Liver (tissue), 8 donors: ENCODE measurements at regions not wholly inside any gene's neighbourhood (a gene's known extent, or its start where the extent isn't known, plus 50 kb on each side); places are given as distances from the start of the nearest gene placed in this dataset.

Experiments
- DNase-seq: peaks from one replicate; pipeline ENCODE4 v3.0.0-alpha.2; 2017; ENCODE audit warnings: low spot score
- H3K27ac ChIP-seq, 2 donors: one replicate each; pipeline ENCODE4 v1.7.0; 2013; ENCODE audit warnings: inconsistent platforms in 2 of 2, low read length in 2 of 2, control low read depth in 1 of 2, low read depth in 1 of 2, mild to moderate bottlenecking in 1 of 2
- H3K27me3 ChIP-seq, 4 donors: one replicate each; pipeline versions ENCODE4 v1.6.1 to v1.7.0; 2013; ENCODE audit warnings: low read length in 3 of 4, inconsistent platforms in 1 of 4, mild to moderate bottlenecking in 1 of 4, moderate library complexity in 1 of 4; ENCODE audit not compliant: control insufficient read depth in 4 of 4, insufficient read depth in 4 of 4
- H3K36me3 ChIP-seq, 4 donors: one replicate each; pipeline versions ENCODE4 v1.6.1 to v1.7.0; 2013; ENCODE audit warnings: low read length in 3 of 4, mild to moderate bottlenecking in 3 of 4, low read depth in 1 of 4, moderate library complexity in 1 of 4; ENCODE audit not compliant: control insufficient read depth in 4 of 4, insufficient read depth in 3 of 4
- H3K4me1 ChIP-seq, 4 donors: one replicate each; pipeline versions ENCODE4 v1.6.1 to v1.7.0; 2013; ENCODE audit warnings: low read length in 3 of 4, mild to moderate bottlenecking in 3 of 4, moderate library complexity in 1 of 4; ENCODE audit not compliant: control insufficient read depth in 4 of 4, insufficient read depth in 4 of 4
- H3K4me3 ChIP-seq, 3 donors: one replicate each; pipeline versions ENCODE4 v1.6.1 to v1.7.0; 2013; ENCODE audit warnings: low read length in 3 of 3, control low read depth in 1 of 3, low read depth in 1 of 3, mild to moderate bottlenecking in 1 of 3
- H3K9ac ChIP-seq, 2 donors: one replicate each; pipeline ENCODE4 v1.7.0; 2013; ENCODE audit warnings: low read length in 2 of 2, mild to moderate bottlenecking in 2 of 2, moderate library complexity in 2 of 2, control low read depth in 1 of 2, low read depth in 1 of 2
- H3K9me3 ChIP-seq, 4 donors: one replicate each; pipeline versions ENCODE4 v1.6.1 to v1.7.0; 2013; ENCODE audit warnings: low read length in 3 of 4; ENCODE audit not compliant: control insufficient read depth in 4 of 4
- ATF3 ChIP-seq: IDR thresholded peaks from 2 replicates; pipeline ENCODE4 v1.6.1; 2016; ENCODE audit warnings: antibody characterized with exemption
- CTCF ChIP-seq: fragments of 150-350 bp; IDR thresholded peaks from 2 replicates; pipeline ENCODE4 v1.5.1; 2017; ENCODE audit warnings: improper control_type of control experiment, low read depth, low read length; ENCODE audit not compliant: missing input control
- EGR1 ChIP-seq, 2 donors: IDR thresholded peaks; 2 replicates each; pipeline ENCODE4 v1.6.1; 2016 to 2018; ENCODE audit warnings: antibody characterized with exemption in 2 of 2, low read depth in 2 of 2
- FOXA1 ChIP-seq: IDR thresholded peaks from 2 replicates; pipeline ENCODE4 v1.6.1; 2016; ENCODE audit warnings: antibody characterized with exemption
- FOXA2 ChIP-seq: IDR thresholded peaks from 2 replicates; pipeline ENCODE4 v1.6.1; 2016; ENCODE audit warnings: antibody characterized with exemption
- HNF4A ChIP-seq, 2 donors: conservative IDR thresholded peaks; 2 replicates each; pipeline ENCODE4 v1.6.1; 2016; ENCODE audit warnings: antibody characterized with exemption in 2 of 2, mild to moderate bottlenecking in 2 of 2
- HNF4G ChIP-seq: IDR thresholded peaks from 2 replicates; pipeline ENCODE4 v1.6.1; 2016; ENCODE audit warnings: antibody characterized with exemption
- JUND ChIP-seq, 2 donors: IDR thresholded peaks; 2 replicates each; pipeline ENCODE4 v1.6.1; 2016; ENCODE audit warnings: antibody characterized with exemption in 2 of 2
- NR2F2 ChIP-seq: IDR thresholded peaks from 2 replicates; pipeline ENCODE4 v1.6.1; 2016; ENCODE audit warnings: antibody characterized with exemption
- RAD21 ChIP-seq, 2 donors: IDR thresholded peaks; 2 replicates each; pipeline ENCODE4 v1.6.1; 2016; ENCODE audit warnings: antibody characterized with exemption in 2 of 2, mild to moderate bottlenecking in 2 of 2
- REST ChIP-seq: IDR thresholded peaks from 2 replicates; pipeline ENCODE4 v1.6.1; 2016; ENCODE audit warnings: antibody characterized with exemption, mild to moderate bottlenecking
- SP1 ChIP-seq: IDR thresholded peaks from 2 replicates; pipeline ENCODE4 v1.6.1; 2018; ENCODE audit warnings: antibody characterized with exemption, mild to moderate bottlenecking
- TAF1 ChIP-seq: conservative IDR thresholded peaks from 2 replicates; pipeline ENCODE4 v1.6.1; 2016; ENCODE audit warnings: antibody characterized with exemption, mild to moderate bottlenecking
- YY1 ChIP-seq: IDR thresholded peaks from 2 replicates; pipeline ENCODE4 v1.6.1; 2016; ENCODE audit warnings: antibody characterized with exemption, mild to moderate bottlenecking
- ZBTB33 ChIP-seq: IDR thresholded peaks from 2 replicates; pipeline ENCODE4 v1.6.1; 2016; ENCODE audit warnings: antibody characterized with exemption
- whole genome bisulfite sequencing: extraction: QIAGEN DNeasy Blood & Tissue Kit; methylation state at CpG from one replicate; pipeline ENCODE4 v1.1.7; 2013; 5-methylcytosine and 5-hydroxymethylcytosine counted together
- donor health status: healthy.
- donor health status: healthy.
- donor health status: healthy.
- donor health status: healthy.
- donor health status: healthy.

- peaks cover 0 to 7% (median 2%) of the 10 kb centered on the region in 4 donors for H3K4me1 ChIP-seq
- no peak overlapping the region for H3K4me3 ChIP-seq
- no peak overlapping the region for H3K9ac ChIP-seq
- H3K9me3 ChIP-seq: peaks cover 0 to 3% (median 0%) of the 10 kb centered on the region in 4 donors
- WGBS: 69% methylated on average over 4 of the region's 4 CpGs
- TF ChIP-seq CTCF (no peak), HNF4A (conservative IDR thresholded peaks at IDR 0.05) (no peak), FOXA2 (no peak), JUND (IDR thresholded peaks at IDR 0.05) (no peak), NR2F2 (no peak), SP1 (no peak), HNF4G (no peak)
- H3K36me3 ChIP-seq: no peaks in the 10 kb centered on the region
- H3K27me3 ChIP-seq: no peaks in the 10 kb centered on the region
- no peak for DNase-seq
- no peak overlapping the region for H3K27ac ChIP-seq
Observed at GRCh38 chr9:105057551-105057950, 129.6 kb upstream of the ABCA1 start.

GRCh38 chr9:105059252-105059651, 131.3 kb upstream of the ABCA1 start:
- Histone ChIP-seq H3K4me1 (peaks cover 6 to 16% (median 11%) of the 10 kb centered on the region in 4 donors), H3K9ac (no peak overlapping the region), H3K4me3 (no peak overlapping the region), H3K27me3 (no peaks in the 10 kb centered on the region), H3K9me3 (no peaks in the 10 kb centered on the region), H3K36me3 (no peaks in the 10 kb centered on the region), H3K27ac (no peak overlapping the region)
- TF ChIP-seq ATF3 (no peak), FOXA1 (no peak), RAD21 (IDR thresholded peaks at IDR 0.05) (no peak), REST (no peak), FOXA2 (no peak), NR2F2 (no peak), YY1 (no peak), EGR1 (IDR thresholded peaks at IDR 0.05; ENCODE audit: low read depth in 2 of 2) (no peak), CTCF (no peak), JUND (IDR thresholded peaks at IDR 0.05) (no peak), ZBTB33 (no peak), HNF4G (no peak), TAF1 (no peak)
- 79% methylated on average over 1 of the region's 1 CpG for WGBS
- DNase-seq: no peak
